AG04449 (cell line): ENCODE measurements at regions not wholly inside any gene's neighbourhood (a gene's known extent, or its start where the extent isn't known, plus 50 kb on each side); places are given as distances from the start of the nearest gene placed in this dataset.

Experiments used
- CTCF ChIA-PET: fragments of 350-600 bp; formaldehyde crosslinking; extraction: SDS; loops from one replicate; lab custom pipeline; 2021; ENCODE audit warnings: antibody characterized with exemption; lab: Yijun Ruan, JAX
- POLR2A ChIA-PET: fragments of 400-600, 350-600 bp; formaldehyde crosslinking; extraction: SDS; loops from one replicate; lab custom pipeline; 2020; ENCODE audit warnings: antibody characterized with exemption, inconsistent platforms; lab: Yijun Ruan, JAX
- DNase-seq: peaks from one replicate; pipeline ENCODE4 v3.0.0-alpha.2; 2010; ENCODE audit warnings: low read depth, low spot score
- H3K4me3 ChIP-seq: 2 replicates; pipeline ENCODE4 v1.5.1; 2011; ENCODE audit warnings: low read depth, mild to moderate bottlenecking, control low read depth, low read length
- CTCF ChIP-seq: IDR thresholded peaks from one replicate; pipeline ENCODE4 v1.5.1; 2011; ENCODE audit warnings: mild to moderate bottlenecking, moderate library complexity, low read length, control low read depth, inconsistent platforms; ENCODE audit not compliant: insufficient read depth; ENCODE audit errors: missing control alignments

- POLR2A ChIA-PET: no interaction called here
- CTCF ChIA-PET: interaction anchor here (1.3 to 1.4 kb wide), 2 partner anchors 11 to 15 kb away, joined by 3 read pairs; no protein-coding TSS in a partner anchor
- no peak overlapping the region for H3K4me3 ChIP-seq
- DNase-seq: no peak
- TF ChIP-seq CTCF: no peak
Observed at GRCh38 chr10:36187380-36188079, 545.4 kb upstream of the FZD8 start.

GRCh38 chr10:36185097-36185496, 543.0 kb upstream of the FZD8 start:
- ChIA-PET POLR2A (no interaction called here), CTCF (interaction anchor here (0.9 kb wide), 1 partner anchor 11 kb away, joined by 3 read pairs; no protein-coding TSS in a partner anchor)
- no peak overlapping the region for H3K4me3 ChIP-seq
- no peak for DNase-seq
- TF ChIP-seq CTCF: no peak

- no peak for TF ChIP-seq CTCF
- H3K4me3 ChIP-seq: no peak overlapping the region
- ChIA-PET CTCF (interaction anchor here (1.1 kb wide), 1 partner anchor 21 kb away, joined by 3 read pairs; no protein-coding TSS in a partner anchor), POLR2A (no interaction called here)
- DNase-seq: no peak
Observed at GRCh38 chr10:36183726-36184125, 541.6 kb upstream of the FZD8 start.

- TF ChIP-seq CTCF: no peak
- ChIA-PET CTCF (no interaction called here), POLR2A (no interaction called here)
- H3K4me3 ChIP-seq: no peak overlapping the region
- DNase-seq: no peak
Observed at GRCh38 chr10:36183056-36183455, 541.0 kb upstream of the FZD8 start.

GRCh38 chr10:36182606-36183005, 540.5 kb upstream of the FZD8 start:
- DNase-seq: no peak
- ChIA-PET CTCF (no interaction called here), POLR2A (no interaction called here)
- TF ChIP-seq CTCF: no peak
- no peak overlapping the region for H3K4me3 ChIP-seq

- no peak overlapping the region for H3K4me3 ChIP-seq
- ChIA-PET POLR2A (no interaction called here), CTCF (no interaction called here)
- no peak for DNase-seq
- no peak for TF ChIP-seq CTCF
Observed at GRCh38 chr10:36182179-36182566, 540.1 kb upstream of the FZD8 start.
